HTR-8/SVneo (cell line): ENCODE measurements at regions not wholly inside any gene's neighbourhood (a gene's known extent, or its start where the extent isn't known, plus 50 kb on each side); places are given as distances from the start of the nearest gene placed in this dataset.
"Not testable (repeated sequence)": the region's sequence is repeated elsewhere in the genome, so short reads cannot be mapped to it uniquely, and the experiment has no call there.

Source experiments
- DNase-seq: peaks from one replicate; pipeline ENCODE4 v3.0.0; 2011; ENCODE audit warnings: low spot score, mixed read lengths; ENCODE audit not compliant: insufficient read length
- FAIRE-seq: peaks from 2 replicates; lab custom pipeline; 2011; peaks lifted over from hg19 to GRCh38; lab: Jason Lieb, UNC

DNA sequence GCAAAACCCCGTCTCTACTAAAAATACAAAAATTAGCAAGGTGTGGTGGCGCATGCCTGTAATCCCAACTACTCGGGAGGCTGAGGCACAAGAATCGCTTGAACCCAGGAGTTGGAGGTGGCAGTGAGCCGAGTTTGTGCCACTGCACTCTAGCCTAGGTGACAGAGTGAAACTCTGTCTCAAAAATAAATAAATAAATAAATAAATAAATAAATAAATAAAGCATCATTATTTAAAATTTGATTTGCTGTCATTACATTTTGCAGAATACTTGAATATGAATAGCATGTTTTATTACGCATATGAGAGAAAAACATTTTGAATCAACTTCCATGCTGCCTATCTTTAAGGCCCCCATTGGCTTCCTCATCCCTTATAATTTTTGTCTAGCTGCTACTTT, 53.4 kb upstream of the MED14 start:
- DNase-seq, FAIRE-seq: not testable (repeated sequence)

- FAIRE-seq (no peak), DNase-seq (no peak)
These were observed 57.1 kb upstream of the MED14 start for GRCh38 chrX:40792433-40792832.

- not testable (repeated sequence) for DNase-seq, FAIRE-seq
These were observed 59.4 kb upstream of the MED14 start for GRCh38 chrX:40794829-40795130.

DNA sequence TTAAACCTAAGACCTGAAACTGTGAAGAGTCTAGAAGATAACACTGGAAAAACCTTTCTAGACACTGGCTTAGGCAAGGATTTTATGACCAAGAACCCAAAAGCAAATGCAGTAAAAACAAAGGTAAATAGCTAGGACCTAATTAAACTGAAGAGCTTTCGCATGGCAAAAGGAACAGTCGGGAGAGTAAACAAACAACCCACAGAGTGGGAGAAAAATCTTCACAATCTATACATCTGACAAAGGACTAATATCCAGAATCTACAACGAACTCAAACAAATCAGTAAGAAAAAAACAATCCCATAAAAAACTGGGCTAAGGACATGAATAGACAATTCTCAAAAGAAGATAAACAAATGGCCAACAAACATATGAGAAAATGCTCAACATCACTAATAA, 64.4 kb upstream of the MED14 start:
- not testable (repeated sequence) for DNase-seq, FAIRE-seq

- no peak for DNase-seq
- FAIRE-seq, result no peak
These were observed 70.1 kb upstream of the MED14 start for GRCh38 chrX:40805404-40805803.

GRCh38 chrX:40806513-40807220, 71.3 kb upstream of the MED14 start:
- FAIRE-seq (no peak), DNase-seq (no peak)

DNA sequence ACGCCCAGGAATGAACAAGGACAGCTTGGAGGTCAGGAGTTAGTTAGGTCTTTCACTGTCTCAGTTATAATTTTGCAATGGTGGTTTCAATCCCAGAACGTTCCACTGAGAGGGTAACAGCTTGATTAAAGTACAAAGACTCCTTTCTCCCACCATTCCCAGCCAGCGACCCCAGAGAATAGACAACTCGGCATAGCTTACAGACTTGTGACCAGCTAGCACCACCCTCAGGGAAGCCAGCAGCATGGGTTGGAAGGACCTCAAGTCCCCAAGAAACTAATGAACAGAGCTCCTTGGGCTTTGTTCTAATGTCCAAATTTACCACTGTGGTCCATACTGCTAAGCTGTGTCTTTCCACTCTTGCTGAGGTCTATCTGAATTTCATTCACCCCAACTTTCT, 72.0 kb upstream of the MED14 start:
- DNase-seq, result no peak
- no peak for FAIRE-seq

GRCh38 chrX:40808203-40808602, 72.9 kb upstream of the MED14 start:
- no peak for DNase-seq
- FAIRE-seq, result no peak

DNA sequence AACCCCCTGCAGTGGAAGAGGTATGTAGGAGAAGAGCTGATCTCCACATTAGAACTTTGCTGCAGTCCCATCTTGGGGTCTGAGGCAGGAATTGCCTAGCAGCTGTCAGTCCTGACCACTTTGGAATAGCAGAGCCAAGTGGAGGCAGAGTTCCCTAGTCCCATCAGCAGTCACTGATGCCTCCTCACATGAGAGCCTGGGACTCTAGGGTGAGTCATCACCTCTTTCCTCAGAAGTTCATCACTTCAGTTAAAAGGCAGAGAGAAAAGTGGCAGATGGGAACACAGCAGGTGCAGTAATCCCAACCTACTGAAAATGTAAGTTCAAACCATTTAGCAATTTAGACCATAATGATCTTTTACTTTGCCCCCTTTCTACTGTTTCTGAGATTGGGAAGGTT, 73.9 kb upstream of the MED14 start:
- DNase-seq, result peak; percentile 39
- no peak for FAIRE-seq

DNA sequence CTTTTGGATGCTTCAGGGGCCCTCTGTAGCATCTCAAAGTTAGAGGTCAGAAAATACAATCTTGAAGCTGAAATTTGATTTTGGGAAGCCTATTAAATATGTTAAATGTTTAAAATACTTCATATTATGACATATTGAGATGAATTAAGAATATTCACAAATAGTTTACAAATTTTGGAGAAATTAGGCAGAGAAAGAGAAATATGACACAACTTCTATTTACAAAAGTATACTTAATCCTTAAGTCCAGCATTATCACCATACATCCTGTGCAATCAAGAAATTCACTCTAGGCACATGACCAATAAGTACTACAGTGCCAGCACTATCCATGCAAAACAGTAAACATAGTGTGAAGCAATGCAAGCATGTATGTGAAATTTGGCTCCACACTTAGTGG, 79.7 kb upstream of the MED14 start:
- not testable (repeated sequence) for DNase-seq, FAIRE-seq

GRCh38 chrX:40816906-40817305, 81.6 kb upstream of the MED14 start:
- DNase-seq, result no peak
- no peak for FAIRE-seq

DNA sequence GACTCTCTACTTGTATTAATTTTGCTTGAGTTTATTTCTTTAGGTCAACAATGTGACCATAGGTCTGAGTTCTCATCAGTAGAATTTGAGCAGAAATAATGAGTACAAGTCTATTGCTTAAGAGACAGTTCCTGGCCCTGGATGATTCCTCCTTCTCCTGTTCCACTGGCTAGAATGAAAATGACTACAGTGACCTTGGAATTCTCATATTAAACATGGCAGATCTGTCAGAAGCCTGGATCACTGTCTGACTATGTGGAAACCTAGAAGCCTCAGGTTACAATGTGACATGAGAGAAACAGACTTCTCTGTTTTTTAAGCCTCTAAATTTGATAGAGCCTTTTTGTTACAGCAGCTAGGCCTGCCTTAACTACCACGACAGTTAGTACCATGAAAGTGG, 82.9 kb upstream of the MED14 start:
- DNase-seq (no peak), FAIRE-seq (no peak)

- no peak for DNase-seq
- FAIRE-seq, result no peak
These were observed 86.4 kb upstream of the MED14 start for GRCh38 chrX:40821780-40822179.

GRCh38 chrX:40827331-40827730, 92.0 kb upstream of the MED14 start:
- FAIRE-seq (no peak), DNase-seq (no peak)

- no peak for DNase-seq
- FAIRE-seq, result no peak
These were observed 96.4 kb upstream of the MED14 start for GRCh38 chrX:40831750-40832149.

DNA sequence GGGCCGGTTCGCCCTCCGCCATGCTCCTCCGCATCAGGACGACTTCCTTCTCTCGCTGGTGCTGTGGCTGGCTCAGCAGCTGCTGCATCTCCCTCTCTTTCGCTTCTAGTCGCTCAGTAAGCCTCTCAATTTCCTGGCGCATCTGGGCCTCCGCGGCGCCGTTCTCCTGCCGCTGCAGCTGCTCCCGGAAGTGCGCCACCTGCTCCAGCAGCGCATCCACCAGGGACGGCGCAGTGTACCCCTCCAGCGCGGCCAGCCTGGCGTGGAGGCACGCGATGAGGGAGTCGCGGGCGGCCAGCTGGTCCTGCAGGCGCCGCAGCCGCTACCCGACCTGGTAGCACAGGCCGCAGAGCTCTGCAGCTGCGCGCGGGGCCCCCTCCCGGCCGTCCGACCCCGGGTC, 97.4 kb upstream of the MED14 start:
- DNase-seq, result no peak
- FAIRE-seq, result no peak

- DNase-seq (no peak), FAIRE-seq (no peak)
These were observed 98.9 kb upstream of the MED14 start for GRCh38 chrX:40834225-40834624.

DNA sequence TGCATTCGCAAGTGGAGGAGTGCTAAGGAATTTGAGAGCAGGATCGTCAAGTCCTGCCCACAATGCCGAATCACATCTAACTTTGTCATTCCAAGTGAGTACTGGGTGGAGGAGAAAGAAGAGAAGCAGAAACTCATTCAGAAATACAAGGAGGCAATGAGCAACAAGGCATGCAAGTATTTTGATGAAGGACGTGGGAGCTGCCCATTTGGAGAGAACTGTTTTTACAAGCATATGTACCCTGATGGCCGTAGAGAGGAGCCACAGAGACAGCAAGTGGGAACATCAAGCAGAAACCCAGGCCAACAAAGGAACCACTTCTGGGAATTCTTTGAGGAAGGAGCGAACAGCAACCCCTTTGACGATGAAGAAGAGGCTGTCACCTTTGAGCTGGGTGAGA, 100.2 kb upstream of the MED14 start:
- FAIRE-seq (no peak), DNase-seq (no peak)

DNA sequence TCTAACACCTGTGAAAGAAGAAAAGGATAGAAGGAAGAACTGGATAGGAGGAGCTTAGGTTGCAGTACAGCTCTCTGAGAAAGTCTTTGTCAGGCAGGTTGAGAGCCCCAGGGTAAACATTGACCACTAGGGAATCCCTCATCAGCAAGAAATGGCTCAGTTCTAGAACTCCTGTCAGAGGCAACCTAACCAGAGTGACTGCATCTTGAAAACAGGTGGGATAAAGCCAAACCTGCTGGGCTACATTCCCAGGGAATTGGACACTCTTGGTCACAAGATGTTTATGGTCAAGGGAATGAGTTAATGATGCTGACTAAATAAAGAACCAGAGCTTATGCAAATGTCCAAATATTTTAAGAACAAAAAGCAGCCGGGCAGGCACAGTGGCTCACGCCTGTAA, 108.3 kb upstream of the MED14 start:
- no peak for FAIRE-seq

DNA sequence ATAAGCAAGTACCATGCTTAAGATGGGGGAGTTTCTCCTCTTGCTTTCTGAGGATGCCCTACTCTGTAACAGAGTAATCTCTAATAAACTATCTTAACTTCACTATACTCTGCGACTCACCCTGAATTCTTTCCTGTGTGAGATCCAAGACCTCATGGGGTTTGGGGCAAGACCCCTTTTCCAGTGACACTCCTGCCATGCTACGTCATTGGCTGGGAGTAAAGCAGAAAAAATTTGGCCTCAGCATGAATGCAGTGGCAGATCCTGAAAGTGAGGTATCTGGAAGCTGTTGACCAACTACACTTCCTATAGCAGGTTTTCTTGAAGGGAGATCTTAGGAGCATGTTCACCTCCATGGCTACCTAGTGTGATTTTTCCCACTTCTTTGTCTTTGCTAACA, 109.1 kb upstream of the MED14 start:
- FAIRE-seq, result peak; percentile 40
- DNase-seq, result no peak

More for the DNA sequence above, 108.3 kb upstream of the MED14 start:
- DNase-seq, result no peak

DNA sequence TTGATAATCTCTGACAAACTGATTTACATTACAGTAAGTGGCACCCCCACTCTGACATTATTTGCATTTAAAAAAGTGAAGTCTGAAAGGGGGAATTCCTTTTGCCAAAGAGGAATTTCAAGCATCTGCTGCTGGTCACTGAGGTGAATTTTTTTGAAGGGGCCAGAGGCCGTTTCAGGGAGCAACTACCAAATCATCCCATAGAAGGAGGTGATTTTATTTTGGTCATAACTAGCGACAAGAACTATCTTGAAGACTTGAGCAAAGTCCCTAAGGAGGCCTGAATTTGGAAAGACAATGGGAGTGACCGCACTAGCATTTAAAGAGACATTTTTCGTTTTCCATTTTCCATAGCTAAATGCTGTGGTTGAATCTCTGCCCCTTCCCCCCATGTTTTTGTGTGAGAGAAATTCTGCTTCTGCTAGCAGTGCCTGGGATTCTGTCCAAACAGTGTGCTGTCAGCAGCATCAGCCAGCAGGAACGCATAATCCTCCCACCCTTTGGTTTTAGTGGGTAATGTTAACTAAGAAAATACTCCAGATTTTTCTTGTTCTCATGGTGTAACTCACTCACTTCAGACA, 110.1 kb upstream of the MED14 start:
- DNase-seq, result peak; percentile 53
- FAIRE-seq, result peak; percentile 95
